HG03039 (cell line): ENCODE measurements at regions not wholly inside any gene's neighbourhood (a gene's known extent, or its start where the extent isn't known, plus 50 kb on each side); places are given as distances from the start of the nearest gene placed in this dataset.
"Not testable (repeated sequence)": the region's sequence is repeated elsewhere in the genome, so short reads cannot be mapped to it uniquely, and the experiment has no call there.

Source experiments
- ATAC-seq: cut with Tn5 transposase; IDR thresholded peaks from one replicate; pipeline ENCODE4 v1.9.1; 2021; ENCODE audit warnings: mild to moderate bottlenecking, moderate library complexity; ENCODE audit not compliant: unreplicated experiment

DNA sequence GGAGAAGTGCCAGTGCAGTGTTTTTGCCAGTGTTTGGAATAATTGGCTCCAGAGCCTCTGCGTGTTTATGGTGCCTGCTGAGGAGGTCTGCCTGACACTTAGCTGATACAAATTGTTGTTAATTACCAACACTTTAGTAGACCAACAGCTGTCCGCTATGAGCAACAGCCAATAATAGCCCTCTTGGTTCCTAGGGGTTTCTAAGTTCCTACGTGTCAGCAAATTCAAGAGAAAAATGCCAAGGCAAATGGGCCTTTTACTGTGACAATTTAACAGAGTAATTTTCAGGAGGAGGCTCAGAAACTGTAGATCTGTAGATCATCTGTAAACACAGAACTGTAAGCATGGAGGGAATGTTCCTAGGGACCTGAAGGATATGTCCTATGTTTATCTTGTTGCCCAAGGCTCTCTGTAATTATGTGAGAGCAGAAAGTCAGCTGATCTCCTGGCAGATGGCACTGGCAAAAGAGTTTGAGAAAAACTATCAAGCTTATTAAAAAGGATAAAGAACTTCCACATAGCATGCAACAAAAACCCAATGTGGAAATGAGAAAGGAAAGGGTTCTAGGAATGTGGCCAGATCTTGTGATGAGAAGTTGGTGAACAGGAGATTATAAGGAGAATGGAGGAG is 157.7 kb downstream of the GJA1 start:
- no peak for ATAC-seq

DNA sequence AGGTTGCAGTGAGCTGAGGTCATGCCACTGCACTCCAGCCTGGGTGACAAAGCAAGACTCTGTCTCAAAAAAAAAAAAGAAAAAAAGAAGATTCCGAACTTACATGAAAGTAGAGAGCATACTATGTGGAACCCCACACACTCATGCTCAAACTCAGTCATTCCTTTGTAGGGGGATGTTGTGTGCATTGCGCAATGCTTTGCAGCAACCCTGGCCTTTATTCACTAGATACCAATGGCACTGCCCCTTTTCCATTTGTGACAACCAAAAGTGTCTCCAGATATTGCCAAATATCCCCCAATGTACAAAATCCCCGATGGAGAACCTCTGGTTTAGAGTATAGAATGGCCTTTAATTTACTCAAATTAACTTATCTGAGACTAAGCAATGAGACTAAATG is 158.6 kb downstream of the GJA1 start:
- ATAC-seq: no peak

DNA sequence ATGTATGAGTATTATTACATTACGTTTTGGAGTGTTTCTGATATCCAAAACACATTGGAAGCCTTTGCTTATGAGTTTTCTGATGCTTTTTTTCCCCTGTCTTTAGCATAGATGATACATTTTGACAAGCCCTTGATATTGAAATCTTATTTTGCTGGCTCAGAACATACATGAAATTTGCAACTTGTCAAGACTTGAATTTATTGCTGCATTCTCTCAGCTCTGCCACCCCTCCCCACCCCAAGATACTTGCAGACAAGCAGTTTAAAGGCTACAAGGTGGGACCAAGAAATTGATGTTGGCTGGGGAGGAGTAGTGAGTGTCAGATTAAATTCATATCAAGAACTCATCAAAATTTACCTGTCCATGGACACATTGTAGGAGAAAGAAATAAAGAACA is 160.2 kb downstream of the GJA1 start:
- ATAC-seq: no peak

DNA sequence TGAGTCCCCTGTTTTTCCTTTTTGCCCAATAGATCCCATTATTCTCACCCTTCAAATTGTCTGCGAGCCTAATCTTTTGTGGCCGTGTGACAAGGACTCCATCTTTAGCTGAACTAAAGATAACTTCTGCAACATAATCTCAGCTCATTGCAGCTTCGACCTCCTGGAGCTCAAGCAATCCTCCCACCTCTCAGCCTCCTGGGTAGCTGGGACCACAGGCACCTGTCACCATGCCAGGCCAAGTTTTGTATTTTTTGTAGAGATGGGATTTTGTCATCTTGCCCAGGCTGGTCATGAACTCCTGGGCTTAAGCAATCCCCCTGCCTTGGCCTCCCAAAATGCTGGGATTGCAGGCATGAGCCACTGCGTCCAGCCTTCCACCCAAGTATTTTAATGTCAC is 161.0 kb downstream of the GJA1 start:
- no peak for ATAC-seq

DNA sequence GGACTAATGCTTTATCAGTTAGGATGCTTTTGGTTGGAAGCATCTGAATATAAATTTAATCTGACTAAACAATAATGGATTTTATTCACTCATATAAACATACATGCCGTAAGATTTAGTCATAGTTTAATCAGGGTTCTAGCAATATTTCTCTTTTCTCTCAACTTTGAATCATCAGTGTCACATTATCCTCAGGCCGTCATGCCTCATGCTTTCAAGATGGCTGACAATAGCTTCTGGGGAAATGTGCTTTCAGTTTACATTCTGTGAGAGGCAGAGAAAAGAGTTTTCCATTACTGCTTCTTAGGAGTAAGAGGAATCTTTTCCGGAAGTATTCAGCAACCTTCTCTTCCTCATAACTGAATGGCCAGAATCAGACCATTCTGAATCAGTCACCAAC is 162.2 kb downstream of the GJA1 start:
- no peak for ATAC-seq

DNA sequence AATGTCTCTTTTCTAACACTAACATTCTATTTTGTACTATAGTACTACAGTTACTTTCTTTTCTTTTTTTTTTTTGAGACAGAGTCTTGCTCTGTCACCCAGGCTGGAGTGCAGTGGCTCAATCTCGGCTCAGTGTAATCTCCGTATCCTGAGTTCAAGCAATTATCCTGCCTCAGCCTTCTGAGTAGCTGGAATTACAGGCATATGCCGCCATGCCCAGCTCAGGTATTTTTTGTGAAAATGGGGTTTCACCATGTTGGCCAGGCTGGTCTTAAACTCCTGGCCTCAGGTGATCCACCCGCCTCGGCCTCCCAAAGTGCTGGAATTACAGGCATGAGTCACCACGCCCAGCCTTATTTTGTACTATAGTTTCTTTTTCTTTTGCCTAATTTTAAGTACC is 163.9 kb downstream of the GJA1 start:
- ATAC-seq: not testable (repeated sequence)

DNA sequence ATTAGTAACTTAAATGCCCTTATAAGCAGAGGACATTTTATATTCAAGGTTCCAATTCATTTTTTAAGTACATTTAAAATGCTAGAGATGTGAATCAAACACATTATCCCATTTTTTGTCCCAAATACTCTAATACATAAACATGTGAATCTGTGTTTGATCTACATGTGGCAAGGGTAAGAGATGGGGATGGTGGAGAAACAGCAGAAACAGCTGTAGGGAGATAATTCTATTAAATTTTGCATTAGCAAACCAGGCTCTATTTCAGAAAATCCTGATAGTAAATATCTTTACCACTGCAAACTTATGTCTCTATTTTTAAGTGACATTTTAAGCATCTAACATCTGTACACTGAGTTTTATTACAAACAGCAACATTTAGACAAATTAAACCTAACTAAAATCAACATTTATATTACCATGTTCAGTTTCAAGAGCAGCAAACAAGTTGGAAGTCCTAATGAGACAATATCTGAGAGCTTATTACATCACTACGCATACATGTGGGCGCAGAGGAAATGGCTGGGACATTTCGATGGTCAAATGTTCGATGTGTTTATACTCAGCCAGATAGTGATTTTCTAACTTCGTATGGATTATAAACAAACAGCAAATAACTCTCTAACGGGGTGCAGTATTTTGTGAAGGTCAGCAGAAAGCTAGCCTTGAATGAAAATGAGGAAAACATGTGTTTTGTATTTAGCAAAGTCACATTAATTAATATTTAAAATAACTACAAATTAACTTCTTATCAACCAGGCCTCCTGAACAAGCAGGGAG is 165.1 kb downstream of the GJA1 start:
- ATAC-seq: no peak

DNA sequence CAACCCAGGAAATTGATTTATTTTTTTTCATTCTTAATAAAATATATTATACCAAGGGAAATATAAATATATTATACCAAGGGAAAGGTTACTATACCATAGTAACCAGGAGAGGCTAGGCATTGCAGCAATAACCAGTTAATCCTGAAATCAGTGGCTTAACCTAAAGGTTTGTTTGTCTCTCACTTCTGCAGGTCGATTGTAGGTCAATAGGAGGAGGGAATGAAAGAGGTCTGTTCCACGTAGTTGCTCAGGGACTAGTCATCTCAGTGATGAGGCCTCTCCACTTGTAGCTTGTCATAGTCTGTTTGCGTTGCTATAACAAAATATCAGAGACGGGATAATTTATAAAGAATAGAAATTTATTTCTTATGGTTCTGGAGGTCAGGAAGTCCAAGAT is 168.0 kb downstream of the GJA1 start:
- ATAC-seq: no peak

DNA sequence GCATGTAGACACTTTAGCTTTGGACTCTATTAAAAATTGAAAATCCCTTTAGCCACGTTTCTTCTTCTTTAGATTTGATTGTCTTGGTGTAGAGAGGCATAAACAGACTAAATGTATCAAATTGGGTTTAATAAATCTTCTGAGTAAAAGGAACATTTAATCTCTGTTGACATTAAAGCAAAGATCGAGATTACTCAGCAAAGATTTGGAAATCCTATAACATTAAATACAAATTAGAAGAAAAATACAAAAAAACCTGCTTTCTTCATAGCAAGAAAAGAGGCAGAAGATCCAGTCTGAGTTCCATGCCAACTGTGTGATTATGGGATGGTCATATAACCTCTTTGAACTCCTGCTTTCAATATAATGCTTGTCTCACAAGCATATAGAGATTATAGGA is 172.3 kb downstream of the GJA1 start:
- ATAC-seq: no peak

DNA sequence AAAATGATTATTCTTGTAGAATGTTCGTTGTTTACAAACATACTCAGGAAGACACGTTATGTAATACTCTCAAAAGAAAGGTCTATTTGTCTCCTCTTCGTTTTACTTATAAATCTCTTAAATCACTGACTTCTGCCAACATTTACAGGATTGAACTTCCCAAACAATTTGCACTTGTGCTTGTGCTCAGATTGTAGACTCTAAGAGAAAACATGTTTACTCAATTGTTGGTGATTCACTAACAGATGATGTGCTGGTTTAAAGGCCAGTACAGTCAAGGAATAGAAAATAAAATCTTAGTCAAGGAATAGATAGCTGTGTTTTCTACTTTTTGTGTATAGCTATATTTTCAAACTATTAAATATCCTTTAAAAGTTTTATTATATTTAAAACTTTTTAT is 172.8 kb downstream of the GJA1 start:
- ATAC-seq: no peak

DNA sequence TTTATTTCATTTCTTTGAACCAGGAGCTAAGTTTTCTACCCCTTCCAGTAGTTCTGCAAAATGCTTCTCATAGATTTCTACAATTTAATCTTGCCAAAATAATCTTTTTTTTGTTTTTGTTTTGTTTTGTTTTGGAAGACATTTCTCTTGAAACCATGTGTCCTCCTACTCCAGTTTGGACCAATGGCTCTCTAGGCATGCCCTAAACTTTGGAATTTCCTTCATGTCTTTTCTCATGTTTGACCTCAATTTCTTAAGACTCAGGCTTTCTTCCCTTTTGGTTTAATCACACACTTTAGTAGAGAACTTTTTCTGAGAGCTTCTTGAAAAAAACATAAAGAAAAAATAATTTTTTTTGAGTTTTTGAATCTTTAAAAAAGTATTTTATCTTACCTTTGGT is 173.8 kb downstream of the GJA1 start:
- no peak for ATAC-seq

DNA sequence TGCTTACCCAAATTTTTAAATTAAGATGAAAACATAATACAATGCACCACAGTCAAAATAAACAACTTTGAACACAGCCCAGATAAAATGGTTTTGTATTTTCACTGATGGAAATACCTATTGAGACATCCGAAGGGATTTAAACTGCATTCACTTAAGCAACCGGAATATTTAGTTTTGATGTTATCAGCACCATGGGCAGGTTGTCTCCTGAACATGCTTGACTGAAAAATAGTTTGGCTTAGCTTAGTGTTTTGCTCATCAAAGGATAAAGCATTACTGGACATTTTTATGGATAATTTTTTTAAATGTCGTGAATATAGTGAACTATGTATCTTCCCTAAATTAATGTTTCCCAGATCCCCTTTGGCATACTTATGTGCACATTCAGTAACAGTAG is 177.5 kb downstream of the GJA1 start:
- ATAC-seq: no peak

DNA sequence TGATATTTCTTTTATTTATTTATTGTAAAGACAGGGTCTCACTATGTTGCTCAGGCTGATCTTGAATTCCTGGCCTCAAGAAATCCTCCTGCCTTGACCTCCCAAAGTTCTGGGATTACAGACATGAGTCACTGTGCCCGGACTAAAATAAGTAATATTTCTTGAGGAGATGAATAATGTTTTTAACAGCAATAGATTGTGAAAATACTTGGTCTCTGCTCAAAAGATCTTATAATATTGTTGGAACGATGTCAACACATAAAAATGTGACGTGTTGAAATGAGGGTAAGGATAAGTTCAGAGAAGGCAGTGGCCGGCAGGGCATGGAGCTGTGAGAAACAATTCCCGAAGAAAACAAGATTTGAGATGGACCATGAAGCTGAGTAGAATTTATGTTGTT is 178.7 kb downstream of the GJA1 start:
- ATAC-seq: no peak

DNA sequence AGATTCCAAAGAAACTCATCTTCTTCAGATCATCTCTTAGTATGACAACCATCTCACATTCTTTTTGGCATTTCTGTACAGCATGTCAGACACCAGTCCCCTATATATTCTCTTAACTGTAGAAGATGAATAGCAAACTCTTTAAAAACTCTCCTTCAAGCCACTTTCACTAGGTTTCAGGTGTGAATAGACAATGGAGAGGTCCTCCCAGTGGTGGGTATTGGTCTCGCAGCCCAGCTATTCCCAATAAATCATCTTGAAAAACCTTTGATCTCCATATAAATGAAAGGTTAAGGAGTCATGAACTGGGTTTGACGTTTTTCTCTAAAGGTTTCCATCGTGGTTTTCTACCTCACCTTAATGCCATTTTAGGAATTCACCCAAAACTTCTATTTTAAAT is 180.0 kb downstream of the GJA1 start:
- no peak for ATAC-seq

DNA sequence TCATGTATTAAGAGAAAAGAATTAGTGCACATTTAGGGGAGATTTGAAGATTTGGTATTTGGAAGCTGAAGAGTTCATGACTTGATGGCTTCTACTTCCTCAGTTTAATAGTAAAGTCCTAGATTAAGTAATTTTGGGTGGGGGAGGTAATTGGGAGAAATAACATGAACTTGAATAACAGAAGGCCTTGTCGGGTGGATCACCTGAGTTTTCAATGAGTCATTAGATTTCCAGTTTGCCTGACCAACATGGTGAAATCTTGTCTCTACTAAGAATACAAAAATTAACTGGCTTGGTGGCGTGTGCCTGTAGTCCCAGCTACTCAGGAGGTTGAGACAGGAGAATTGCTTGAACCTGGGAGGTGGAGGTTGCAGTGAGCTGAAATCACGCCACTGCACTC is 181.0 kb downstream of the GJA1 start:
- no peak for ATAC-seq

DNA sequence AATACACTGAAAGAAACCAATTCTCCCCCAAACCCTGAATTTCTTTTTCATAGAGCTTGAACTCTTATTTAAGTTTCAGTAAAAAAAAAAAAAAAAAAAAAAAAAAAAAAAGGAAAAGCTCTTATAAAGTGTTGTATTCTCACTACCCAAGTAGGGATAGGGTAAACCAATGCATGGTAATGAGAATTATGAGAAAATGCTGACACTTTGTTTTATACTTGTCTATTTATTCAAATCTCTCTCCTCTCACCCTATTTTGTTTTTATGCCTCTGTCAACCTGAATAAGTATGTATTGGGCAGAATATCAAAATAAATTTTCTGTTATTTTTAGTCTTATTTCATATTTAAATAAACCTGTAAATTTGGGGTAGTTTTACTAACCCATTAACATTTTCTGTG is 181.9 kb downstream of the GJA1 start:
- no peak for ATAC-seq

DNA sequence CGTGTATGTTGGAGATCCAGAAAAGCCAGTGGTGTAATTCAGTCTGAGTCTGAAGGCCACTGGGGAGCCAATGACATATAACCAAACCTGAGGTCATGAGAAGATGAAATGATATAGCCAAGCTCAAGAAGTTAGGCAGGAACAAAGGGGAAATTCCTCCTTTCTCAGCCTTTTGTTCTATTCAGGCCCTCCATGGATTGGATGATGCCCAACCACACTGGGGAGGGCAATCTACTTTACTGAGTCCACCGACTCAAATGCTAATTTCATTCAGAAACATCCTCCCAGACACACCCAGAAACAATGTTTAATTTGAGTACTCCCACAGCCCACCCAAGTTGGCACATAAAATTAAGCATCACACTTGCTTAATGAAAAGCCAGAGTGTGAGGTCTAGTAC is 183.6 kb downstream of the GJA1 start:
- no peak for ATAC-seq

DNA sequence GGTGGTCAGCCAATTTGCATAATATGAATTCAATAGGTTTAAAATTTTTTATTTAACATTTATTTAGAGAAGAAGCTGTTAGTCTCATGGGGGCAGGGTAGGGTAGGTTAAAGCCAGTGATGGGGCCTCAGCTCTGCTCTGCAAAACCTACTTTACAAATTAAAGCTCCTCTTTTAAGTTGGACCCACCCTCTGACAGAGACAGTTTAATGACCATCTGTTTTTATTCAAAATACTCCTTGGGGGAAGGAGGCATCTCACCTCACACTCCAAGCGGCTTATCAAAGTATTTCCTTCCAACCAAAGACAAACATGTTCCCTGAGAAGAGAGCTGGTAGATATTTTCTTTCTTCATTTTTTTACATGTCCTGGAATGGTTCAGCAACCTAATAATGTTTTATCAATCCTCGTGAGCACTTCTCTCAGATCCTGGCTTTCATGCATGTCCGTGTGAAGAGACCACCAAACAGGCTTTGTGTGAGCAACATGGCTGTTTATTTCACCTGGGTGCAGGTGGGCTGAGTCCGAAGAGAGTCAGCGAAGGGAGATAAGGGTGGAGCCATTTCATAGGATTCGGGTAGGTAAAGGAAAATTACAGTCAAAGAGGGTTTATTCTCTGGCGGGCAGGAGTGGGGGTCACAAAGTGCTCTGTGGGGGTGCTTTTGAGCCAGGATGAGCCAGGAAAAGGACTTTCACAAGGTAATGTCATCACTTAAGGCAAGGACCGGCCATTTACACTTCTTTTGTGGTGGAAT is 184.7 kb downstream of the GJA1 start:
- ATAC-seq: no peak

DNA sequence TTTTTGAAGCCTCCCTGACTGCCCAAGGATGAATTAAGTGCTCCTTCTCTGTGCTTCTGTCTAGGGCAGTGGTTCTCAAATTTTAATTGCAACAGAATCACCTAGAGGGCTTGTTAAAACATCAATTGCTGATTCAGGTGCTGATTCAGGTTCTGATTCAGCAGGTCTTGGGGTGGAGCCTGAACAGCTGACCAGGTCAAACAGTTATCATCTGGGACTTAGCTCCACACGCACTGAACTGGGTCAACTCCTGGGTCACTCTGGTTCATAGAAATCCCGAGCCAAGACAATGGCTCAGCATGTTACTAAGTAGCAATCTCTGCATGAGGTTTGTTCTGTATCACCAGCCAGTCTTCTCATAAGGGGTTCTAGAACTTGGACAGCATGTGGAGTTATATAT is 192.3 kb downstream of the GJA1 start:
- no peak for ATAC-seq

DNA sequence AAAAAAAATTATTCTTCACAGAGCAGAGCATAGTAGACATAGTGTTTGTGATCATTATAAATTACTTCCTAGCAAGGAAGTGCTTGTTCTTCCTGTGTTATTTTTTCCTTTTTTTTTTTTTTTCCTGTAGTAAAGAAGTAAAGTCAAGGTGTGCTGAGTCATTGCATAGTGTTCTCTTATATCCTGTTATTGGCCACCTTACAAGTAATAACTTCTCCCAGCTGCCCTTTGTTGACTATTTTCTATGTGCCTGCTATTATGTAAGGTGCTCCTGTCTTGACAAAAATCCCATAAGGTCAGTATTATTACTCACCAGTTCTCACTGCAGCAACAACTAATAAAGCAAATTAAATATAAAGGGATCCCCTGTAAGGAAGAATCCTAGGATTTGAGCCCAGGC is 195.3 kb downstream of the GJA1 start:
- no peak for ATAC-seq

DNA sequence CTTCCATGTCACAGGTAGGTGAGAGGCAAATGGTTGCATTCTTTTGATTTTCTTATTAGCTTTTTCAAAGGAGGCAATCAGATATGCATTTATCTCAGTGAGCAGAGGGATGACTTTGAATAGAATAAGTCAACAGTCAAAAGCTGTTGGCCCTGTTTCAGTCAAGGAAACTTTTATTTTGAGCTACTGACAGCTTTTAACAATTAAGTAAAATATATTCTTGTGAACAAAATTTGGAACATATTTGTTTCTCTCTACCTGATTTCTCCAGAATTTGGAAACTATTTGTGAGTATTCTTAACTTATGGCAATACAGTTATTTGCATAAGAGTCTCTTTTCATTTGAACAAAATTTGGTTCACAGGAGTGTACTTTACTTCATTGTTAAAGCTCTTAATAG is 196.3 kb downstream of the GJA1 start:
- not testable (repeated sequence) for ATAC-seq

DNA sequence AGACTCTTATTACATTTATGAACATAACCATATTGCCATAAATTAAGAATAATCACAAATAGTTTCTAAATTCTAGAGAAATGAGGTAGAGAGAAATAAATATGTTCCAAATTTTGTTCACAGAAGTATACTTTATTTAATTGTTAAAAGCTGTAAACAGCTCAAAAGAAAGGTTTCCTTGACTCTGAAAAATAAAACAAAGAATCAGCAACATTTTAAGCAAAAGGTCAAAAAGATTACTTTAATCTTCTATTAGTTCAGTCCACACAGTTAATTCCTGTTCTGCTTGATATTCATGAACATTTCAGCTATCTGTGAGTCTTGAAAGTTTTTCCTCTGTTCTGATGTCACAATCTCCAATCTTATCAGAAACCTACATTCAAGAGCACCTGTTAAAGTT is 197.9 kb downstream of the GJA1 start:
- ATAC-seq: no peak
